ENCODE measurements at regions not wholly inside any gene's neighbourhood (a gene's known extent, or its start where the extent isn't known, plus 50 kb on each side); places are given as distances from the start of the nearest gene placed in this dataset.

- no peak for TF ChIP-seq TSHZ2 (CRISPR knock-in tag; IDR thresholded peaks at IDR 0.05)
These were observed 396.0 kb upstream of the THBS1 start (continued) for GRCh38 chr15:39184701-39185390.

GRCh38 chr15:39188314-39188713, 392.6 kb upstream of the THBS1 start:
- TF ChIP-seq RARB (CRISPR knock-in tag; IDR thresholded peaks at IDR 0.05) (no peak), ZC3H10 (CRISPR knock-in tag; IDR thresholded peaks at IDR 0.05) (no peak), SNAI2 (CRISPR knock-in tag; IDR thresholded peaks at IDR 0.05) (no peak), ISL1 (CRISPR knock-in tag; IDR thresholded peaks at IDR 0.05) (no peak)

GRCh38 chr15:39188930-39189329, 391.9 kb upstream of the THBS1 start:
- TF ChIP-seq TSHZ2 (CRISPR knock-in tag; IDR thresholded peaks at IDR 0.05) (no peak), GLIS3 (CRISPR knock-in tag; IDR thresholded peaks at IDR 0.05) (no peak), TCF4 (CRISPR knock-in tag; IDR thresholded peaks at IDR 0.05; ENCODE audit: borderline replicate concordance) (no peak), ZNF8 (CRISPR knock-in tag; IDR thresholded peaks at IDR 0.05) (no peak), ESRRG (CRISPR knock-in tag; IDR thresholded peaks at IDR 0.05) (no peak), CSDC2 (CRISPR knock-in tag; IDR thresholded peaks at IDR 0.05) (no peak), ZNF70 (CRISPR knock-in tag; IDR thresholded peaks at IDR 0.05) (no peak)
- ATAC-seq = peak; percentile 35; the same call in 1 of the 3 replicates

More at GRCh38 chr15:39188314-39188713, 392.6 kb upstream of the THBS1 start:
- ATAC-seq = no peak

GRCh38 chr15:39191871-39192291, 389.0 kb upstream of the THBS1 start:
- peak; percentile 56 for ATAC-seq
- TF ChIP-seq ISL1 (CRISPR knock-in tag; IDR thresholded peaks at IDR 0.05) = 0 out of 2 replicates have a peak, but pooled peaks have one; percentile 8
- no peak for TF ChIP-seq POU6F1 (CRISPR knock-in tag; IDR thresholded peaks at IDR 0.05; ENCODE audit: borderline replicate concordance, low read depth)
- no peak for TF ChIP-seq ZNF565 (CRISPR knock-in tag; conservative IDR thresholded peaks at IDR 0.05; ENCODE audit: low read depth)
- TF ChIP-seq RARB (CRISPR knock-in tag; IDR thresholded peaks at IDR 0.05) = no peak
- TF ChIP-seq TOX (CRISPR knock-in tag; IDR thresholded peaks at IDR 0.05; ENCODE audit: borderline replicate concordance) = no peak
- TF ChIP-seq CREB5 (CRISPR knock-in tag; IDR thresholded peaks at IDR 0.05; ENCODE audit: low read depth) = no peak

- no peak for ATAC-seq
- no peak for TF ChIP-seq ZFP30 (CRISPR knock-in tag; IDR thresholded peaks at IDR 0.05)
- no peak for TF ChIP-seq SNAI2 (CRISPR knock-in tag; IDR thresholded peaks at IDR 0.05)
- TF ChIP-seq ZC3H10 (CRISPR knock-in tag; IDR thresholded peaks at IDR 0.05) = no peak
- TF ChIP-seq BACH2 (CRISPR knock-in tag; IDR thresholded peaks at IDR 0.05; ENCODE audit: borderline replicate concordance) = no peak
- TF ChIP-seq ESRRG (CRISPR knock-in tag; IDR thresholded peaks at IDR 0.05) = no peak
- no peak for TF ChIP-seq OSR1 (CRISPR knock-in tag; IDR thresholded peaks at IDR 0.05)
- TF ChIP-seq ZFP3 (CRISPR knock-in tag; IDR thresholded peaks at IDR 0.05) = no peak
- TF ChIP-seq ZNF8 (CRISPR knock-in tag; IDR thresholded peaks at IDR 0.05) = no peak
- no peak for TF ChIP-seq ISL1 (CRISPR knock-in tag; IDR thresholded peaks at IDR 0.05)
- TF ChIP-seq ZNF565 (CRISPR knock-in tag; conservative IDR thresholded peaks at IDR 0.05; ENCODE audit: low read depth) = no peak
- no peak for TF ChIP-seq POU6F1 (CRISPR knock-in tag; IDR thresholded peaks at IDR 0.05; ENCODE audit: borderline replicate concordance, low read depth)
- TF ChIP-seq GLIS3 (CRISPR knock-in tag; IDR thresholded peaks at IDR 0.05) = no peak
- TF ChIP-seq TSHZ2 (CRISPR knock-in tag; IDR thresholded peaks at IDR 0.05) = no peak
These were observed 388.5 kb upstream of the THBS1 start for GRCh38 chr15:39192351-39192750.
